Medulla oblongata (tissue), 1 donor: ENCODE measurements at regions not wholly inside any gene's neighbourhood (a gene's known extent, or its start where the extent isn't known, plus 50 kb on each side); places are given as distances from the start of the nearest gene placed in this dataset.

Source experiments
- DNase-seq: peaks from one replicate; pipeline ENCODE4 v3.0.0-alpha.2; 2015; ENCODE audit errors: extremely low spot score

DNA sequence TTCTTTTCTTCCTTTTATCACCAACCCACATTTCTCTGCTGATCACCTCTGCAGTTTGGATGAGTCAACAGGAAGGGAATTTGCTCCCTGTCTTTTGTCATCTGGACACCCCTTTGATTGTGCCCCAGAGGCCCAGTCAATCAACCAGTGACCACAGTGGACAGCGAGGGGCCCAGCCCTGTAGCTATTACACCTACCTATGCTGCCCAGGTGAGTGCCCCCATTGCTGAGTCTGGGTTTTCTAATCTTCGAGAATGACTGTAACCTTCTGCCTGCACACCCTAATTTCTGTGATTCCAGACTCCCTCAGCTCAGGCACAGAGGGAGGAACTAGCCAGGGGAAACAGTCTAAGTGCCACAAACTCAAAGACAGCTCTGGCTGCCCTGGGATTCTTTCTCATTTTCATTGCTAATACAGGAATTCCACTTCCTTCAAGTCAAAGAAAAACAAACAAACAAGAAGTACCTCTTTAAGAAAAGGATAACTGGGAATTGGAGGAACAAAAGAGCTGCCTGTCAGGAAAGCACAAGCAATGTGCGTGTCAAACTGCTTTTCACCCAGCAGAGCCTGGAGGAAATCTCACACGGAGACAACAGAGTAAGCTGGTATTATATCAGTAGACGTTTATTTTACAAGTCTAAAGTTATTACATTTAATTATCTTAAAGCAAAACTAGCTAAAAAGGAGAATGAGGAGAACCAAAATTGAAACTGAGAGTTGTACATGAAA lies 311.1 kb downstream of the AJAP1 start:
- no peak for DNase-seq

DNA sequence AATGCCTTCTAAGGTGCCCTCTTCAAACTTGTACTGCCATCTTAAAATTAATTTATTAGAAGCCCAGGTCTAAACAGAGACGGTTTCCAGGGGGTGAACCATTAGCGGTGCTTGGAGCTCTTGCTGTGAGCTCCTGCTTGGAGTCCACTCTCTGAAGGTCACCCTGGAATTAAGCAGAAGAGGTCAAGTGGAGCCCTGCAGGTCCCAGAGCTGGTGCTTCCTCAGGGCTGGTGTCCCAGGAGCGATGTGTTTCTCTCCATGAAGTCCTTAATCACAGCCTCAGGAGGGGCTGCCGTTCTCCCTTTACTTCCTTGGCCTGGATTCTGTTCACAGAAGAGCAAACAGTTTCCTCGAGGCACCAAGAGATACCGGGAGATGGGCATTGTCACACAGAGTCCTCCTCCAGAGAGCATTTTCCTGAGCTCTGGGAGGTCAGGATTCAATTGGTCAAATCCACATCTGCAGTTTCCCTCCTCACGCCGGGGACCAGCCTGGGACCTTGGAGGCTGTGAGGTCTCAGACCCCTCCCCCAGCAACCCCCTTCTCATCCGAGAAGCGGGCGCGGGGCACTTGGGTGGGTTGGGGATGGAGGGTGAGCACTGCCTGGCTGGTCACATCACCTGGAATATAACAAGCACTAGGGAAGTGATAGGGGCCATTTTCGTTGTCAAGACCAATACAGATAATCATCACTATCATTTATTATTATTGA lies 310.4 kb downstream of the AJAP1 start:
- DNase-seq: no peak

DNA sequence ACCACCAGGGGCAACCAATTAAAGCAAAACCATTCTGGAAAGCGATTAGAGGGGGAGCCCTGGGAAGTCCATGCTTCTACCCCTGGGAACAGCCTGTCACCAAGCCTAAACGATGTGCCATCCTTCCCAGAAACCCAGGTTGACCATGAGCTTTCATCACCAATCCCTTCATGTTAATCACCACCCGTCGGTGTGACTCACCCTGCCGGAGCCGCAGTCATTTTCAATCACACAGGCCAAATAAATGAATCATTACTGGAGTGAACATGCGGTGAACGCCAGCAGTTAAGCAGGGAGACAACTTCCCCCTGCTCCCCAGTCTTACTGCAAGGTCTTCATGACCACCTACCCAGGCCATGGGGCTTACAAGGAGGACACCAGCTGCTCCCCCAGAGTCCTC lies 308.8 kb downstream of the AJAP1 start:
- DNase-seq: no peak

DNA sequence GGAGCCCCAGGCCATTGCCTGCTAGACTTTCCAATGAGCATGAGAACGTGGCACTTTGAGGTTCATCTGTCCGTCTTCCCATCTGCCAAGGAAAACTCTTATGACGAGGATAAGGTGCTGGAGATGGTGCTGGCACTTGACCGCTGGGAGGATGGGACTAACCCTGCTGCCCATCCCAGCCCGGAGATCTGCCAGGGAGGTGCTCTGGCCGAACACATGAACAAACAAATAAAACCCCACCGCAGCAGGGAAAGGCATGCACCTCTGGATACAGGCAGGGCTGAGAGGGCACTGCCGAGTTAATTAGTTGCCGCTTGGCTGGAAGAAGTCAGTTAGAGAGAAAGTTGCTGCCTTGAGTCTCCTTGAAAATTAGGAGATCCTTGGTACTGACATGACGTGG lies 308.4 kb downstream of the AJAP1 start:
- no peak for DNase-seq

DNA sequence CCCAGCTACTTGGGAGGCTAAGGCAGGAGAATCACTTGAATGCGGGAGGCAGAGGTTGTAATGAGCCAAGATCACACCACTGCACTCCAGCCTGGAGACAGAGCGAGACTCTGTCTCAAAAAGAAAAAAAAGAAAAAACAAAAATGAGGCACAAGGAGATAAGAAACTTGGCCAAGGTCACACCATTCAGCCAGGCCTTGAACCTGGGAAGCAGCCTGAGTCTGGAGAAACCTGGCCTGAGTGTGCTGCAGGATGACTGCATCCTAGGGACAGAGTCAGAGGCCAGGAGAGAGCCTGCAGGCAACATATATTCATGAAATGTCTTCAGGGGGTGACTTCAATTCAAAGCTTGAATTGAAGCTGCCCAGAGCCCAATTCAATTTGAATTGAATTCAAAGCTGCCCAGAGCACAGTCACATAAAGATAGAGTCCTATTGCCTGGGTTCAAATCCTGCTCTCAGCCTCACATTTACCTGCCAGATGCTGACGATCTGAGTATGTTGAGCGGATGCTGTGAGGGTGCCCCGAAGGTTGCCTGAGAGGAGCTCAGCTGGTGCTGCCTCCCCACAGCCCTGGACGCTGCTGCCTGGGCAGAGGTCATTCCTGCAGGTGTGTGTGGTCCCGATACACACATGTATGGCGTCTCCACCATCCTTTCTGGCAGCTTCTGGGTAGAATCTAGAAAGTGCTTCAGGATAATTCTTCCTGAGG lies 307.7 kb downstream of the AJAP1 start:
- DNase-seq: no peak

DNA sequence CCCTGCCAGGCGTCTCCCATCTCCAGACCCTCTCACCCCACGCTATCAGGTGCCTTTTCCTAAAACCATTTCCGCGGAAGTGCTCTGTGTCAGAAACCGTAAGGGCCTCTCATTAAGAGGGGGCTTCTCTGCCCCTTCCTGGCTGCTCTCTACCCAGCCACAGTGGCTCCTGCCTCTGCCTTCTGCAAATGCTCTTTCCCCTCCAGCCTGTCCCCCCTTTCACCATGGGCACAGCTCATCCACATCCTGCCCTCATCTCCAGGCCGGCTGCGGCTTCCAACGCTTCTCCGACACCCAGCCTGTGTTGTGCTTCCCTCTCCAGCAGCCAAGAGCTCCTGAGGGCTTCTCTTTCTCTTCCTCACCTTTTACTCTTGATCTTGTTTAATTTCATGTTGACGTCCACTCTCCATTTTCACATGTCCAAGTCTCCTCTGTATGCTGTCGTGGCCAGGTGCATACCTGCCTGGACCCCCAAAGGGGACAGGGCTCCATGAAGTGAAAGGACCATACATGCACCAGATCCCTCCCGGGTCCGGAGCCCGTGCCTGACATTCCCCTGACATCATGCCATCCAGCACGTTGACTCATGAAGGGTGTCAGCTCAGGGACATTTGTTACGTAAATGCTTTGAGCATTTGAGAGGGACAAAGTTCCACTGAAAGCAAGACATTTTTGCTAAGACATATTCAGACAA lies 306.5 kb downstream of the AJAP1 start:
- DNase-seq: no peak

DNA sequence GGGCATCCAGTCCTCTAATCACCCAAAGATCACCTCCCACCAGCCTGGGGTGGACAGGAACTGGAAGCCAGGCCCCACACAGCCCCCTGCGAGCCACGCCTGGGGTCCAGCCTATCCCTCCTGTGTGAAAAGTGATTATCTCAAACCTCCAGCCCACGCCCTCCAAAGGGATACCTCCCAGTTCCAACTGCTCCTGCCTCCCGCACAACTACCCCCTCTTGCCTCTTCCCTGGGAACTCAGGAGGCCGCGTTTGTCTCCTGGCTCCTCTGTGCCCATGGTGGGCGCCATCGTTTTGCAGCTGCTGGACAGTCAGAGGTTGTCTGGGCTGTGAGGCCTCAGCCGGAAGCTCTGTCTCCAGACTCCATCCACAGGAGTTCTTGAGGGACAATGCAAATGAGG lies 305.9 kb downstream of the AJAP1 start:
- no peak for DNase-seq

DNA sequence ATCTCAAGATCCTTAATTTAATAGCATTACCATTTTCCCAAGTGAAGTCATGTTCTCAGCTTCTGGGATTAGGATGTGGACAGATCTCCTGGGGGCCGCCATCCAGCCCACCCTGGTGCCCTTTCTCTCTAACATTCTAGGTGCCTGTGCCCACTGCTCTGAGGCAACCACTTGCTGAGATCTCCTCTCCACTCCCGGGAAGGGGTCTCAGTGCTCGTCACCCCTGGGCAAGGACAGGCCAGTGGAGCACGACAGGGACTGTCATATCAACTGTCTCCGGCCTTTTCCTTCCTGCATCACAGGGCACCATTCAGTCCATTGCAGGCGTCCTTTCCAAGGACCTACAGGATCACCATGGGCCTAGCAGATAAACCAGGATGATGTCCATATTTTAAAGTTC lies 304.8 kb downstream of the AJAP1 start:
- no peak for DNase-seq

DNA sequence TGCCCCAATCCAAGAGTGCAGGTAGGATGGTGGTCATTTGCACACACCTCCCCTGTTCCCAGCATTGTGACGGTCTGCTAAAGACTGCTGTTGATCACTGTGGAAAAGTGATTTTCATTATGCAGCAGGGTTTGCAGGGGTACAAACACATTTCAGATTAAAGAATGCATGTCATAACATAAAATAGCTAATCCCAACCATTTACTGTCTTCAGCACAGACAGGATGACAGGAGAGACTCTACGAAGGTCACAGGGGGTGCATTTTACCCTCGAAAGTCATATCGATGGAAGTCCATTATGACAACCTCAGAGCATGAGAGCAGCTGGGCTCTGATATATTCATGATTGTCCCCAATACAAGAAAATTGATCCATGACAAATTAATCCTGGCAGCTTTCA lies 302.6 kb downstream of the AJAP1 start:
- no peak for DNase-seq

DNA sequence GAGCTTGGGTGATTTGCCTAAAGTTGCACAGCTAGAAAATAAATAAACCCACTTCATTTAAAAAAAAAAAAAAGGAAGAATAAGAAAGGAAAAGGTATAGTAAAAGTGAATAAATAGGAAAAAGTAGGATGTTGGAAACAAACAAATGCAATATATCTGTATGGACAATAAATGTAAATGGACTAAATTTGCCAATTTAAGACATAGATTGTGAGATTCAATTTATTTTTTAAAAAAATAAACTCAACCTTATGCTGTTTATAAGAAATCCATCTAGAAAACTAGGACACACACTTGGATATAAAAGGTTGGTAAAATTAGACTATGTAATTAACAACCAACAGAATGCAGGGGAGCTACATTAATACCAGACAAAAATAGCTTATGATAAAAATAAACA lies 300.0 kb downstream of the AJAP1 start:
- DNase-seq: no peak

DNA sequence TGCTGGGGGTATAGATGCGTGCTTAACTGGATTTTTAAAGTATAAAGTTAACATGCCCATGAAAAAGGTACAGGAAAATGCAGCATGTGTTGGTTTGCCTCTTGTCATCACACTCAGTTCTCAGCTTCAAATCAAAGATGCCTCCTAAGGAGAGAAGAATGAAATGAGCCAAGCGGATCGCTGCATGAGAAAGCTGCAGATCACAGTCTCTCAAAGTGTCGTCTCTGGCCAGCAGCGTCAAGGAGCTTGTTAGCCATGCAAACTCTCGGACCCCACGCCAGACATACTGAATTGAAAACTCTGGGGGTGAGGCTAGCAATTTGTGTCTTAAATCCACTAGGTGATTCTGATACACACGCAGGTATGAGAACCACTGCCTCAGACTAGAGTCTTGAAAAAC lies 297.2 kb downstream of the AJAP1 start:
- DNase-seq: no peak

DNA sequence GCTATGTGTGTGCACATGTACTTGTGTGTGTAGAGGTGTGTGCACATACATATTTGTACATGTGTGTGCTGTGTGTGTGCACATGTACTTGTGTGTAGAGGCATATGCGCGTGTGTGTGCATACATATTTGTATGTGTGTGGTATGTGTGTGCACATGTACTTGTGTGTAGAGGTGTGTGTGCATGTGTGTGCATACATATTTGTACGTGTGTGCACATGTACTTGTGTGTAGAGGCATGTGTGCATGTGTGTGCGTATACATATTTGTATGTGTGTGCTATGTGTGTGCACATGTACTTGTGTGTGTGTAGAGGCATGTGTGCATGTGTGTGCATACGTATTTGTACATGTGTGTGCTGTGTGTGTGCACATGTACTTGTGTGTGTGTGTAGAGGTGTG lies 291.9 kb downstream of the AJAP1 start:
- DNase-seq: no peak

DNA sequence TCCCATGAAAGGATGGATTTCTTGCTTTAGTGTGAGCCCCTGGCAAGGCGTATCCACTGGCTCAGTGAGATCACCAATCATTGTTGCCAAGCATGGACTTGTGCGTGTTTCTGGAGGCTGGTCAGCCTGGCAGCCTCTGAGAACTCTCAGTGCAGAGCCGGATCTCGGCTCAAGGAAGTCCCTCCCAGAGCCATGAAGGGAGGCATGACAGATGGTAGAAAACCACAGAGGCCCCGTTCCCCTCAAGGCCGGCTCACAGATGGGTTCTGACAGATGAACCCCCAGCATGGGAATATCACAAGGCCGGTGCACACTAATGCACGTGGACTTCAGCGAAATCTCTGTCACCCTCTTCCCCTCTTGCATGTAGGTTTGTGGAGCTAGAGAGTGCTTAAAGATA lies 290.5 kb downstream of the AJAP1 start:
- no peak for DNase-seq

DNA sequence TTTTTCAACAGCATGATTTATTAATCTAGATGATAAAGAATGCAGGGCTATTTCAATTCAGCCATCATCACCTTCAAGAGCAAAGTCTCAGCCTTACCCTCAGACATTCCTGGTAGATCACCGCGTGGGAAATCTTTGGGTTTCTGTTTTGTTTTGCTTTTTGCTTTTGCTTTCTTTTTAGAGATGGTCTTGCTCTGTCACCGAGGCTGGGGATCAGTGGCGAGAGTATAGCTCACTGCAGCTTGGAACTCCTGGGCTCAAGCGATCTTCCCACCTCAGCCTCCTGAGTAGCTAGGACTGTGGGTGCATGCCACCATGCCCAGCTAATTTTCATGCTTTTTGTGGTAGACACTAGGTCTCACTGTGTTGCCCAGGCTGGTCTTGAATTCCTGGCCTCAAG lies 289.7 kb downstream of the AJAP1 start:
- DNase-seq: no peak

DNA sequence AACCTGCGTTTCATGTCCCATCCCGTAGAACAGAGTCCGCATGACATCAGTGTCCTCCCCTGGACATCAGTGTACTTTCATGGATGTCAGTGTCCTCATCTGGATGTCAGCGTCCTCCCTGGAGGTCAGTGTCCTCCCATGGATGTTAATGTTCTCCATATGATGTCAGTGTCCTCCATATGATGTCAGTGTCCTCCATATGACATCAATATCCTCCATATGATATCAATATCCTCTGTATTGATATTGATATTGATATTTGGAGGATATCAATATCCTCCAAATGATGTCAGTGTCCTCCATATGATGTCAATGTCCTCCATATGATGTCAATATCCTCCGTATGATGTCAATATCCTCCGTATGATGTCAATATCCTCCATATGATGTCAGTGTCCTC lies 284.9 kb downstream of the AJAP1 start:
- DNase-seq: no peak

DNA sequence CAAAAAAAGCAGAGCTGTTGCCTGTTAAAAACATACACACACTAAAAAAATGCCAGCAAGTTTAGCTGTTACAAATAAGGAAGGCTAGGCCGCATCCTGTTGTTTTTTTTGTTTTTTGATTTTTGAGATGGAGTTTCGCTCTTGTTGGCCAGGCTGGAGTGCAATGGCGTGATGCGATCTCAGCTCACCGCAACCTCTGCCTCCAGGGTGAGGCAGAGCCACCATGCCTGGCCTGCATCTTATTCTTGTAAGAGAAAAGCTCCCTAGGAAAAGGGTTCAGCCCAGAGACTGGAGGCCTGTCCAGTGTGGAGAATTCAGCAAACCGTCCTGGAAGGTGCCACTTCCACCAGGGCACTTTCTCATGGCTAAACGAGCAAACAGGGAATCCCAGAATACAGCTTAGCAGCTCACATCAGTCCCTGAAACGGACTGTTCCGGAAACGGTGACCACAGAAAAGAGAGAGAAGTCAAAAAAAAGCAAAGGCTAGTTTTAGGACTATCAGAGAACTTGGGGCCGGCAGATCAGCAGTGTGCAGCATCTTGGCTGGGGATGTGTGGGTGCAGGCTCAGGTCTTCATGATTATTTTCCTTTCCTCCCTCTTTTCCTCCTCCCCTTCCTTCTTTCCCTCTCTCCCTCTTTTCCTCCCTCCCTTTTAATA lies 283.6 kb downstream of the AJAP1 start:
- no peak for DNase-seq

DNA sequence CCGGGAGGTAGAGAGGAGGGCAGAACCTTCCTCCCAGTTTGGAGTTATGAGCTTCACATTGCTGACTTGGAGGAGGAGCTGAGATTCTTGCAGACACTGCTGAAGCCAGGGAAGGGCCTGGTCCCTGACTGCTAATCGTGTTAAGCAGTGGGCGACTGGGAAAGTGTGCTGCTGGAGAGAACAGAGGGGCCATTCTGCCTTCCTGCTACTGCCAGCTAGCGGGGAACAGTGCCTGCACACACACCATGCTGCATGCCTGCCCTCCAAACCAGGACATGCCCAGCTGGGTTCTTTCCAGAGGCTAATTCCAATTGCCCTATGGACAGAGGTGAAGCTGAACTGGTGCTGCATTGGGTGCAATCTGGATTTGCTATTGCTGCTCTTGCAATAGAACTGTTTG lies 281.4 kb downstream of the AJAP1 start:
- DNase-seq: peak; percentile 52

DNA sequence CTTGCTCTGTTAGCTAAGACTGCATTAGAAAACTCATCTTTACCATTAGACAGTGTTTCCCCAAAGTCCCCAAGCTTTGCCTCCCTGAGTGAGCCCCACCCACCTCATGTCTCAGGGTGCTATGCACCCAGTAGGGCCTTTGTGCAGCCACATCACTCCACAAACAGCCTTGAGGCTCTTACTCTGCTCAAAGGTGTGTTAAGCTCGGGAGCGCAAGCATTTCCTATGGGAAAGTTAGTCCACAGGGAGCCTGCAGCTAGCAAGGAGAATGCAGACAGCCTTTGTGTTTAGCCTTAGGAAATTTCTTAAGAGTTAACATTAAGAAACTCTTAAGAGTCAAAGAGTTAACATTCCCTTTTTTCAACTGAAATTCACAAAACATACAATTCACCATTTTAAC lies 278.8 kb downstream of the AJAP1 start:
- no peak for DNase-seq

DNA sequence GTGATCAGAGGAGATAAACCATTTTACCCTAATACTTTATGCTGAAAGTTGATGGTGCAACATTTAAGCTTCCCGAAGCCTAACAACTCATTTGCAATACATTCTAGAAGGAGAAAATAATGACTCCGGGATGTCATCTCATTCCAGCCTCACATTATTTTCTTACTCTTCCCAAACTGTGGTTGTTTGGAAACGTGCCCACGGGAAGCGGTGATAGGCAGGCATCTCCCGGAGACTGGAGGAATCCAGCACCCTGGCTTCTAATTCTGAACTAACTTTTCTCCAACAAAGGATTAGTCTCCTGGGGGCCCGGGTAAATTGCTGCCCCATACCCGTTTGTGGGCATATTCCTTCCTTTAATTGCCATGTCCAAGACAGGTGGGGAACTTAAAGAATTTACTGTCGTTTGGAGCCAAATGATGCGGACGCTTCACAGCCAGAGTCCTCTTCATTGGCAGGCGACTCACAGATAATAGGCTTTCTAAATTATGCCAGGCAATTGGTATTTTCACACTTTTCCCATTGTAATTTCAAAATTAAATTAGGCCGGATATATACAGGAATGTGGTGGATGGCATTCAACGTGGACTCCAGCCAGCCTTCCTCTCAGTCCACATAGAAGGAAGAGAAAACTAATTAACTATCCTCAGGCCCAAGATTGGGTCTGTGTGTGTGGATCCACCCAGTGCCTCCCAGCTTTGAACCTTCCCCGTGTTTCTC lies 278.1 kb downstream of the AJAP1 start:
- DNase-seq: no peak

DNA sequence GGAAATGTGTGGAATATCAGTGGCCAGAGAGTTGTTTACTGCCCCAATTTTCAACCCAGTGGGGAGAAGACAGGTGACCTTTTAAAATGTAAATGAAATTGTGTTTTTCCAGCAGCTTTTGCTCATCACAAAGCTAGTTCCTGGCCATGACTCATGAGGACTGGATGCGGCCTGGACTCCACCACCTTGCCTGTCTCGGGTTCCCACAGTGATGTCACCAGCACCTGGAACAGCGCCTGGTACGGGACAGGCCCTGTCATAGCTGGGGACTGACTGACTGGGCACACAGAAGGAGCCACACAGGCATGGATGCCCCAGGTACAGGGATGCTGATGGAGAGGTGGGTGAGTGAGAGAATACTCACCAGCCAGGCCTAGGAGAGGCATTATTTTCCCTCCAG lies 277.1 kb downstream of the AJAP1 start:
- no peak for DNase-seq

DNA sequence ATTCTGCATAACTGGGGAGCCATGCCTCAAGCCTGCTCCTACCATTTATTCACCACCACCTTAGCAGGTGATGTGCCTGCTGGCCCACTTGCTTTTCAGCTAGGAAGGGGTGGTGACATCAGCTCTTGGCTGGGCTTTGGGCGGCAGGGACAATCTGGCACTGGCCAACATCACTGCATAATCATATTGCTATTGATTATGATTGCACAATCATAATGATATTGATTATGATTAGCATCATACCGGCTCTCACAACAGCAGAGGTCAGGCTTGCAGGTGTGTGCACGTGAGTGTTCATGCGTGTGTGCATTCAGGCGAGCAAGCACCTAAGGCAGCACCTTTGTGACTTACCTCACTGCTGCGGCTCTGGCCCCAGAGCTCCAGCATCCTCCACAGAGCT lies 273.8 kb downstream of the AJAP1 start:
- DNase-seq: no peak
